HCT116 (cell line): ENCODE measurements at regions not wholly inside any gene's neighbourhood (a gene's known extent, or its start where the extent isn't known, plus 50 kb on each side); places are given as distances from the start of the nearest gene placed in this dataset.

Experiments
- ATAC-seq: fragments of 200-7000 bp; cut with Tn5 transposase; 2 replicates; pipeline ENCODE4 v1.9.1; 2020; ENCODE audit warnings: mild to moderate bottlenecking, moderate library complexity
- BruUV-seq: library from RNA; stranded (reverse); fragments of 400-500 nt; replicated peaks from 2 replicates; lab custom pipeline; 2021; lab: Mats Ljungman, UMichigan
- CTCF ChIA-PET: fragments of 300-600 bp; sonication (Branson Sonifier 250); formaldehyde crosslinking; loops from one replicate; lab custom pipeline; 2021; ENCODE audit warnings: antibody characterized with exemption; lab: Charles Lee
- POLR2A ChIA-PET: fragments of 300-600, 350-600 bp; sonication (Branson Sonifier 250); formaldehyde crosslinking; loops from one replicate; lab custom pipeline; 2021; ENCODE audit warnings: antibody characterized with exemption; lab: Charles Lee
- RAD21 ChIA-PET, 2 experiments: fragments of 300-600 bp; sonication (Branson Sonifier 250); formaldehyde crosslinking; loops; one replicate each; lab custom pipeline; 2023; ENCODE audit warnings: low total read pairs in 2 of 2; ENCODE audit not compliant: uncharacterized antibody in 2 of 2, unreplicated experiment in 2 of 2, low non-redundant PET in 1 of 2; lab: Charles Lee
- DNase-seq: peaks from one replicate; pipeline ENCODE4 v3.0.0-alpha.2; 2010; ENCODE audit warnings: low read depth, low spot score
- H2AFZ ChIP-seq: fragments of 200-600 bp; shearing (Covaris generic), sonication (generic); 2 replicates; pipeline ENCODE4 v1.6.1; 2017; ENCODE audit warnings: low read depth, mixed run types, mixed read lengths, antibody characterized with exemption, low read length; ENCODE audit not compliant: poor library complexity, severe bottlenecking
- H3K27ac ChIP-seq: 2 replicates; pipeline ENCODE4 v1.5.1; 2012; ENCODE audit warnings: low read depth, low read length
- H3K27me3 ChIP-seq: fragments of 200-600 bp; sonication (generic); 2 replicates; pipeline ENCODE4 v1.6.1; 2016; ENCODE audit warnings: mixed run types, low read length, mixed read lengths; ENCODE audit not compliant: insufficient read depth
- H3K36me3 ChIP-seq, 2 experiments: fragments of 200-500 bp in 1 of 2; fragments of 200-600 bp in 1 of 2; sonication (Bioruptor generic) in 1 of 2; sonication (generic) in 1 of 2; 2 replicates each; pipeline versions ENCODE4 v1.5.1 to v1.6.1; 2014 to 2016; ENCODE audit warnings: low read length in 2 of 2, inconsistent platforms in 1 of 2, mixed read lengths in 1 of 2, mixed run types in 1 of 2; ENCODE audit not compliant: insufficient read depth in 2 of 2, control insufficient read depth in 1 of 2
- H3K4me1 ChIP-seq, 2 experiments: fragments of 200-600 bp in 1 of 2; sonication (generic) in 1 of 2; 2 replicates each; pipeline versions ENCODE4 v1.5.1 to v1.6.1; 2012 to 2017; ENCODE audit warnings: low read length in 2 of 2, inconsistent platforms in 1 of 2, mild to moderate bottlenecking in 1 of 2, mixed read lengths in 1 of 2, mixed run types in 1 of 2, moderate library complexity in 1 of 2; ENCODE audit not compliant: insufficient read depth in 2 of 2, control insufficient read depth in 1 of 2
- H3K4me2 ChIP-seq: fragments of 200-600 bp; sonication (generic); 2 replicates; pipeline ENCODE4 v1.6.1; 2017; ENCODE audit warnings: mixed run types, low read length, mixed read lengths
- H3K4me3 ChIP-seq, 2 experiments: fragments of 200-600 bp in 1 of 2; sonication (generic) in 1 of 2; replicated peaks in 1 of 2; 2 replicates each; pipeline ENCODE4 v1.5.1; 2011 to 2016; ENCODE audit warnings: low read length in 2 of 2, control low read depth in 1 of 2, low read depth in 1 of 2, mild to moderate bottlenecking in 1 of 2, mixed read lengths in 1 of 2, mixed run types in 1 of 2
- H3K79me2 ChIP-seq: fragments of 200-600 bp; sonication (generic); 2 replicates; pipeline ENCODE4 v1.6.1; 2017; ENCODE audit warnings: mild to moderate bottlenecking, mixed run types, low read length, moderate library complexity, mixed read lengths; ENCODE audit not compliant: insufficient read depth
- H3K9ac ChIP-seq: fragments of 200-600 bp; sonication (generic); 2 replicates; pipeline ENCODE4 v1.6.1; 2016; ENCODE audit warnings: low read length, mixed read lengths
- H3K9me2 ChIP-seq: fragments of 200-600 bp; sonication (generic), shearing (Covaris generic); 2 replicates; pipeline ENCODE4 v1.6.1; 2017; ENCODE audit warnings: mixed run types, mild to moderate bottlenecking, moderate library complexity; ENCODE audit not compliant: insufficient read depth
- H3K9me3 ChIP-seq, 2 experiments: fragments of 200-500 bp in 1 of 2; fragments of 200-600 bp in 1 of 2; sonication (Bioruptor generic) in 1 of 2; sonication (generic) in 1 of 2; 2 replicates each; pipeline ENCODE4 v1.6.1; 2014 to 2017; ENCODE audit warnings: low read length in 2 of 2, mixed read lengths in 2 of 2, inconsistent platforms in 1 of 2, low read depth in 1 of 2, mild to moderate bottlenecking in 1 of 2, mixed run types in 1 of 2, moderate library complexity in 1 of 2; ENCODE audit not compliant: control insufficient read depth in 1 of 2, insufficient read depth in 1 of 2
- H4K20me1 ChIP-seq: fragments of 200-600 bp; sonication (generic), shearing (Covaris generic); 2 replicates; pipeline ENCODE4 v1.6.1; 2017; ENCODE audit warnings: mixed run types, mild to moderate bottlenecking, moderate library complexity; ENCODE audit not compliant: insufficient read depth
- CBX3 ChIP-seq: IDR thresholded peaks from 2 replicates; pipeline ENCODE4 v1.6.1; 2012; ENCODE audit warnings: low read depth
- CEBPB ChIP-seq: IDR thresholded peaks from 2 replicates; pipeline ENCODE4 v1.6.1; 2012; ENCODE audit warnings: low read depth
- EZH2phosphoT487 ChIP-seq: fragments of 200-600 bp; IDR thresholded peaks from 2 replicates; pipeline ENCODE4 v1.6.1; 2018; ENCODE audit warnings: antibody characterized with exemption, borderline replicate concordance
- FOSL1 ChIP-seq: IDR thresholded peaks from 2 replicates; pipeline ENCODE4 v1.6.1; 2012; ENCODE audit warnings: low read depth
- JUND ChIP-seq: IDR thresholded peaks from 2 replicates; pipeline ENCODE4 v1.6.1; 2012
- POLR2A ChIP-seq: IDR thresholded peaks from 2 replicates; pipeline ENCODE4 v1.7.0; 2011; ENCODE audit warnings: borderline replicate concordance; ENCODE audit not compliant: insufficient read depth, insufficient read length; ENCODE audit errors: extremely low read depth
- TCF7L2 ChIP-seq: IDR thresholded peaks from 2 replicates; pipeline ENCODE4 v1.7.0; 2011; ENCODE audit warnings: borderline replicate concordance, inconsistent platforms; ENCODE audit not compliant: insufficient read depth, insufficient read length; ENCODE audit errors: extremely low read depth
- ZFX ChIP-seq: fragments of 450-650 bp; IDR thresholded peaks from 2 replicates; pipeline ENCODE4 v1.6.1; 2017
- ZNF274 ChIP-seq: fragments of 200-500 bp; sonication (Bioruptor generic); IDR thresholded peaks from 2 replicates; pipeline ENCODE4 v1.6.1; 2014; ENCODE audit warnings: mild to moderate bottlenecking, low read depth, low read length, inconsistent platforms
- intact Hi-C: fragments of 100-400 bp; cut with micrococcal nuclease; formaldehyde crosslinking; loops from 2 replicates; pipeline ENCODE4 v1.10.0; 2022
- TF ChIP-seq, protein P1 (sequence below): IDR thresholded peaks from 2 replicates; pipeline ENCODE4 v1.6.1; 2012
- TF ChIP-seq, protein P2 (sequence below): IDR thresholded peaks from 2 replicates; pipeline ENCODE4 v1.6.1; 2011; ENCODE audit warnings: mild to moderate bottlenecking, low read length, moderate library complexity; ENCODE audit not compliant: insufficient replicate concordance; ENCODE audit errors: extremely low read depth
- TF ChIP-seq, protein P3 (sequence below): IDR thresholded peaks from 2 replicates; pipeline ENCODE4 v1.6.1; 2012; ENCODE audit warnings: low read depth

DNA sequence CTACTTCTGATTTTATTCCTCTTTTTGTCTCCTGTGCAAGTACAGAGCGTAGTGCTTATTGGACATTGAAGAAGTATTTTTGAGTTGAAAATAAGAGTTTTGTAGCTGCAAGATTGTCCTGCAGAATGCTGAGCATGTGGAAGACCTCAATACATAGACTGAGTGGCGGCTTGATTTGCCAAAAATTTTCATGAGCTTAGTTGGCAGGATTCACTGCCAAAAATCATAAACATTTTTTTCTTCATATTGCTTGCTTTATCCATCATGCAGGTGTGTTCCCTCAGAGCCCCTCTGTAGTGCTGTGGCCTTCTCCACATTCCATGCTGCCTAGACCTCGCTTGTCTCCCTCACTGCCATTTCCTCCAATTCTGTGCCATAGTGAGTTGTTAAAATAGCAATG is 100.1 kb downstream of the DUSP10 start:
- H3K9me2 ChIP-seq = no peaks in the 10 kb centered on the region
- DNase-seq (no peak), ATAC-seq (no peak)
- H3K79me2 ChIP-seq = no peaks in the 10 kb centered on the region
- TF ChIP-seq CEBPB (no peak), ZFX (no peak), JUND (no peak), CBX3 (no peak), ZNF274 (no peak), POLR2A (no peak), EZH2phosphoT487 (no peak), FOSL1 (no peak), TCF7L2 (no peak)
- TF ChIP-seq, protein P1, sequence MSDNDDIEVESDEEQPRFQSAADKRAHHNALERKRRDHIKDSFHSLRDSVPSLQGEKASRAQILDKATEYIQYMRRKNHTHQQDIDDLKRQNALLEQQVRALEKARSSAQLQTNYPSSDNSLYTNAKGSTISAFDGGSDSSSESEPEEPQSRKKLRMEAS = no peak
- TF ChIP-seq, protein P2, sequence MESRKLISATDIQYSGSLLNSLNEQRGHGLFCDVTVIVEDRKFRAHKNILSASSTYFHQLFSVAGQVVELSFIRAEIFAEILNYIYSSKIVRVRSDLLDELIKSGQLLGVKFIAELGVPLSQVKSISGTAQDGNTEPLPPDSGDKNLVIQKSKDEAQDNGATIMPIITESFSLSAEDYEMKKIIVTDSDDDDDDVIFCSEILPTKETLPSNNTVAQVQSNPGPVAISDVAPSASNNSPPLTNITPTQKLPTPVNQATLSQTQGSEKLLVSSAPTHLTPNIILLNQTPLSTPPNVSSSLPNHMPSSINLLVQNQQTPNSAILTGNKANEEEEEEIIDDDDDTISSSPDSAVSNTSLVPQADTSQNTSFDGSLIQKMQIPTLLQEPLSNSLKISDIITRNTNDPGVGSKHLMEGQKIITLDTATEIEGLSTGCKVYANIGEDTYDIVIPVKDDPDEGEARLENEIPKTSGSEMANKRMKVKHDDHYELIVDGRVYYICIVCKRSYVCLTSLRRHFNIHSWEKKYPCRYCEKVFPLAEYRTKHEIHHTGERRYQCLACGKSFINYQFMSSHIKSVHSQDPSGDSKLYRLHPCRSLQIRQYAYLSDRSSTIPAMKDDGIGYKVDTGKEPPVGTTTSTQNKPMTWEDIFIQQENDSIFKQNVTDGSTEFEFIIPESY = no peak
- TF ChIP-seq, protein P3, sequence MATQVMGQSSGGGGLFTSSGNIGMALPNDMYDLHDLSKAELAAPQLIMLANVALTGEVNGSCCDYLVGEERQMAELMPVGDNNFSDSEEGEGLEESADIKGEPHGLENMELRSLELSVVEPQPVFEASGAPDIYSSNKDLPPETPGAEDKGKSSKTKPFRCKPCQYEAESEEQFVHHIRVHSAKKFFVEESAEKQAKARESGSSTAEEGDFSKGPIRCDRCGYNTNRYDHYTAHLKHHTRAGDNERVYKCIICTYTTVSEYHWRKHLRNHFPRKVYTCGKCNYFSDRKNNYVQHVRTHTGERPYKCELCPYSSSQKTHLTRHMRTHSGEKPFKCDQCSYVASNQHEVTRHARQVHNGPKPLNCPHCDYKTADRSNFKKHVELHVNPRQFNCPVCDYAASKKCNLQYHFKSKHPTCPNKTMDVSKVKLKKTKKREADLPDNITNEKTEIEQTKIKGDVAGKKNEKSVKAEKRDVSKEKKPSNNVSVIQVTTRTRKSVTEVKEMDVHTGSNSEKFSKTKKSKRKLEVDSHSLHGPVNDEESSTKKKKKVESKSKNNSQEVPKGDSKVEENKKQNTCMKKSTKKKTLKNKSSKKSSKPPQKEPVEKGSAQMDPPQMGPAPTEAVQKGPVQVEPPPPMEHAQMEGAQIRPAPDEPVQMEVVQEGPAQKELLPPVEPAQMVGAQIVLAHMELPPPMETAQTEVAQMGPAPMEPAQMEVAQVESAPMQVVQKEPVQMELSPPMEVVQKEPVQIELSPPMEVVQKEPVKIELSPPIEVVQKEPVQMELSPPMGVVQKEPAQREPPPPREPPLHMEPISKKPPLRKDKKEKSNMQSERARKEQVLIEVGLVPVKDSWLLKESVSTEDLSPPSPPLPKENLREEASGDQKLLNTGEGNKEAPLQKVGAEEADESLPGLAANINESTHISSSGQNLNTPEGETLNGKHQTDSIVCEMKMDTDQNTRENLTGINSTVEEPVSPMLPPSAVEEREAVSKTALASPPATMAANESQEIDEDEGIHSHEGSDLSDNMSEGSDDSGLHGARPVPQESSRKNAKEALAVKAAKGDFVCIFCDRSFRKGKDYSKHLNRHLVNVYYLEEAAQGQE = no peak
- H3K9ac ChIP-seq = no peak overlapping the region
- H3K4me2 ChIP-seq = no peak overlapping the region
- H2AFZ ChIP-seq = no peak overlapping the region
- no peaks in the 10 kb centered on the region for H3K9me3 ChIP-seq
- ChIA-PET CTCF (no interaction called here), POLR2A (no interaction called here), RAD21 (no interaction called here)
- no peaks in the 10 kb centered on the region for H3K4me1 ChIP-seq
- H3K4me3 ChIP-seq = no peak overlapping the region
- H3K36me3 ChIP-seq = no peaks in the 10 kb centered on the region
- H4K20me1 ChIP-seq = no peaks in the 10 kb centered on the region
- H3K27ac ChIP-seq = no peak overlapping the region
- no TSS peak for BruUV-seq
- intact Hi-C loops = no loop called here
- H3K27me3 ChIP-seq = no peaks in the 10 kb centered on the region
